GM18867 (cell line): ENCODE measurements at regions not wholly inside any gene's neighbourhood (a gene's known extent, or its start where the extent isn't known, plus 50 kb on each side); places are given as distances from the start of the nearest gene placed in this dataset.
A peak's percentile ranks its signal among the peaks of the same experiment; 100 is the strongest.

Experiments used
- ATAC-seq: cut with Tn5 transposase; IDR thresholded peaks from one replicate; pipeline ENCODE4 v1.9.1; 2021; ENCODE audit warnings: mild to moderate bottlenecking, moderate library complexity; ENCODE audit not compliant: unreplicated experiment

DNA sequence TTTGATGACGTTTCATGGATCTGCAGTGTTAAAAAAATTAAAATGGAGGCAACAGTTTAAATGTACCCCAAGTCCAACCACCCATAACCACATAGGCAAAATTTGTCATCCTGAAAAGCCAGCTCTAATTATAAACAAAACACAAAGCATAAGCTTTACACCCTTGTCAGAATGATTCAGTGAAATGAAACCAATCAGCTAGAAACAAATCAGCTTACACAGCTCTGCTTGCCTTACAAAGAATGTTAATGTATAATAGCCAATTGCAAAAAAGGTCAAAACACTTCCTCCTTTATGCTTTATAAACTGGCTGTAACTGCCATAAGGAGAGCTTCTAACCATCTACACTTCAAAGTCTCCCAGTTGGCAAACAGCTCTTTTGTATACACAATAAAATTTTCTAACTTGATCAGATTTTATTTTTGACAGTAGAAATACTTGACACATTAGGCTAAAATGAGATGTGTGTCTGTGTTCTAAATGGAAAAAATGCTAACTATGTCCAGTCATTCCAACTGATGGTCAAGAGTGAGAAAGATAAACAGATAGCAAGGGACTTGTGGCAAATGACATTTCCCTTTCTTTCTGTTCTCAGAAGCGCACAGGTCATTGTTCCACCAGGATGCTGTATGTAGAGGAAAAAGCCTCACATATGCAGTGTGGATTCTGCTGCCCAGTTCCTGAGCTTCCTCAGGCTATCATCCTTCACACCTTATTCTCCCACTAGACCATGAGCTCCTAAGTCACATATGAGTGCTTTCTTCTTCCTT is 344.3 kb upstream of the ID4 start:
- ATAC-seq = no peak

- ATAC-seq = no peak
These were observed 335.4 kb upstream of the ID4 start for GRCh38 chr6:19501737-19502245.

- ATAC-seq = no peak
These were observed 334.9 kb upstream of the ID4 start for GRCh38 chr6:19502301-19502700.

- ATAC-seq = no peak
These were observed 321.2 kb upstream of the ID4 start for GRCh38 chr6:19515939-19516338.

DNA sequence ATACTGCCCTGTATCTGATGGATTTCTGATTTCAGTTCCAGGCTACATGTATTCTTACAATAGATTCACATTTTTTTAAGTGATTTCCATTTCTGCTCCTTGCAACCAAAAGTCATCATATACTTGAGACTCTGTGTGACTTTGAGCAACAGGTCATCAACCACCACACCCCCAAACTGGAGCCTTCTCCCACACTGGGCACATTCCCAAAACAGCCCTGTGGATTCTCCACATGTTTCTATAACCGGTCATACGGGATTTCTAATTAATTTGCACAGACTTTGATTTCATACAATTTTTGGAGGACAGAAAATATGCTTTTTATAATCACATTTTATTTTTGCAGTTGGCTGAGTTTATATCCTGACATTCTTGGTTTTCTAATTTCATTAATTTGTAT is 317.2 kb upstream of the ID4 start:
- ATAC-seq = no peak

DNA sequence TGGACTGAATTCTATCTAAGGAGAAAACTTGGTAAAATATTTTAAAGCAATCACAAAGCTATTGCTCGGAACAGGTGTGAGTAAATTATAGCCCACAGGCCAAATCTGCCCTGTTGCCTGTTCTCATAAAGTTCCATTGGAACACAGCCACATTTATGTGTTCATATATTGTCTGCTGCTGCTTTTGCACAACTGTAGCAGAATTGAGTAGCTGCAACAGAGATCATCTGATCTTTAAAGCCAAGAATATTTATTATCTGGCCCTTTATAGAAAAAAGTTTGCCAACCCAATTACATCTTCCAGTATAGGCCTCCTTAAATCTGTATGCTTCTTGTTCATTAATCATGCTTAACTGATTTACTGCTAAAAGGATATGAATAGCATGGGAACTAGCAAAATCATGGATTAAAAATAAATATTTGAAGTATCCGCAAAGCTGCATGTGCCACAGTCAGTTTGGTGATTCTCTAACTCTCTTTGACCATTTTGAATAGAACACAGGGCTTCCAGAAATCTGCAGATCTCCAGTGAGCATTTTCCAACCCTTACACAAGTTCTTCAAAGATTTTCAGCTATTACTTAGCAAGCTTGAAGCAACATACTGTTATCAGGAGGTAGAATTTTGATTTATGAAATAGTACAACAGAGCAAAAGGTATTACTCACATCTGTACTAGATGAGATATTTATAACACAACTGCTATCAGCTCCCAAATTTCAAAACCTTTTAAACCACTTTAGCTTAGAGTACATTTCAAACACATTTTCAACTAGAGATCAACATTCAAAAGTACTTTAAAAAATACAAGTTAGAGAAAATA is 312.6 kb upstream of the ID4 start:
- no peak for ATAC-seq

GRCh38 chr6:19525673-19526072 is 311.5 kb upstream of the ID4 start:
- no peak for ATAC-seq

DNA sequence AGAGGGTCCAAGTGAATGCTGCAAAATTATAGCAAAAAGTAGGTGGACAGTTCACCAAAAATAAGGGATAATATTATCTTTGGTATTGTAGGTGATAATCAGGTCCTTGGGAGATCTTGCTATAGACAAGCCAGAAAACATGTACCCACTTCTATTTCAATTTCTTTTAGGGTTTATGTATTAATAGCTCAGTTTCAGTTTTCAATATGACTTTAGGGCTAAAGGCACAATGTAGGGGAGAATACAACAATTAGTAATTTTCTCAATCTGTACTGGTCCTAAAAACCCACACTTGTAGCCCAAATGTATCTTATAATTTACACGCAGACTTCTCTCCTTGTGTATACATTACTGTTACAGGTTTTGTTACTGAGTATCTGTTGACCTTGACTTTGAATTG is 307.0 kb upstream of the ID4 start:
- peak; percentile 79 for ATAC-seq

GRCh38 chr6:19535351-19535750 is 301.8 kb upstream of the ID4 start:
- ATAC-seq = no peak

DNA sequence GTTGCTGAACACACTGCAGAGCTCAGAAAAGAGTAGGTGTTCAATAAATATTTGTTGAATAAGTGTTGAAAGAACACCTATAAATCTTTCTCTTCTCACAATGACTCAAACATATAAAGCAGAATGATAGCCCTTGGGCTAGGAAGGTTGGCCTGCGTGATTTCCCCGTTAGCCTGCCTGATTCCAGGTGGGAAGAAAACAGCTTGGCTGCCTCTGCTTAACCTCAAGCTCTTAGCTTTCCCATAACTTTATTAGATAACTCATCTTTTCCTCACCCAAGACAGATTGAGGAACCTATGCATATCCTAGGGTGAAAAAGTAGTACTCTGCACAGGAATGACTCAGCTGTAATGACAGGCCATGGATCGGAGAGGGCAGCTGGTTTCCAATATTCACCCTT is 300.3 kb upstream of the ID4 start:
- ATAC-seq = no peak

- ATAC-seq = no peak
These were observed 299.1 kb upstream of the ID4 start for GRCh38 chr6:19538096-19538495.

DNA sequence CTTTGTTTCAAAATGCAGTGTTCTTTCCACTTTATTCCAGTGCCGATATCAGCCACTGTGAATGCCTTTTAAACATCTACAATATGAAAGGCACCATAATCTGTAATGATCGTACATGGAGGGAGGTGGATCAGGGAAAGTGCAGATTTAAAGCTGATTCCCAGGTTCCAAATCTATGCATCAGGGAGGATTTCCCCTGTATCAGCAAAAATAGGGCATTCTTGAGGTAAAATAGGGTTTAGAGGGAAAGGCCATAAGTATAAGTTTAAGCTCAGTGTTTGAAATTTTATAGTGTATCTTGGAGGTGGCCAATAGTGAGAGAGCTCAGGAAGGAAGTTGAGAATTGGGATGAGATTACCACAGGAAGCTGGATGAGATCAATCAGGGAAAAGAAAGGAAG is 289.7 kb upstream of the ID4 start:
- ATAC-seq = no peak

- ATAC-seq = no peak
These were observed 288.1 kb upstream of the ID4 start for GRCh38 chr6:19549109-19549508.

- ATAC-seq = no peak
These were observed 286.8 kb upstream of the ID4 start for GRCh38 chr6:19550380-19550779.

GRCh38 chr6:19551611-19552010 is 285.6 kb upstream of the ID4 start:
- ATAC-seq = no peak

DNA sequence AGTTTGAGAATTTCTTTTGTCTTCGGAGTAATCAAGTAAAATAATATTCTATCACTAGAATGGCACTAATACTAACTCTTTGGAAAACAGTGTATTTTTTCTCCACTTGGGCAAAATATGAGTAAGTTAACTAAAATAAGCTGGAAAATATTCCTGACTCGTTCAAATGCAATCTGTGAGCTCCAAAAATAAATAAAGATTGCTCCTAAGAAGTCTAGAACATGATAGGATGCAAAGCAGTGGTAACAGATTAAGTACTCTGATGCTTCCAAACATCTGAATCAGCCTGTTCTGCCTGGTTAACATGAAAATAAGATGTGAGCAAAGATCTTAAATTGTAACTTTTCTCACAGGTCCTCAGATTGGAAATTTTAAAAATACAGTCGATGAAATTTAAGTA is 285.1 kb upstream of the ID4 start:
- no peak for ATAC-seq

- no peak for ATAC-seq
These were observed 284.6 kb upstream of the ID4 start for GRCh38 chr6:19552588-19552987.

GRCh38 chr6:19554356-19555225 is 282.6 kb upstream of the ID4 start:
- ATAC-seq = no peak

GRCh38 chr6:19557191-19557590 is 280.0 kb upstream of the ID4 start:
- no peak for ATAC-seq

DNA sequence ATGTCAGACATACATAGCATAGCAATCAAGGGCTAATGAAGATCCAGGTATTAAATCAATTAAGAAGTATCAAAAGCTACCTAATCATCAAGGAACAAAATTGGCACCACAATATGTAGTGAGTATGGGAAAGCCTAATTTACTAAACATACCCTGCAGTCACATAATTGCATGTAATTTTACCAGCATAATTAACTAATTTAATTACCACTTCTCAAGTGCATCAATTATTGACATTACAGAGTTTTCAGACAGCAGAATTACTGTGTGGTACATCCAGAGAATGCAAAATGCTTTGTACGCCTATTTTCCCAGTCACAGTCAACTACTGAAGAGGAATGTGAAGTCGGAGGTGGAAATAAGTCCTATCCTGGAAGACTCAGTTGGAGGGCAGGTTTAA is 279.0 kb upstream of the ID4 start:
- no peak for ATAC-seq

DNA sequence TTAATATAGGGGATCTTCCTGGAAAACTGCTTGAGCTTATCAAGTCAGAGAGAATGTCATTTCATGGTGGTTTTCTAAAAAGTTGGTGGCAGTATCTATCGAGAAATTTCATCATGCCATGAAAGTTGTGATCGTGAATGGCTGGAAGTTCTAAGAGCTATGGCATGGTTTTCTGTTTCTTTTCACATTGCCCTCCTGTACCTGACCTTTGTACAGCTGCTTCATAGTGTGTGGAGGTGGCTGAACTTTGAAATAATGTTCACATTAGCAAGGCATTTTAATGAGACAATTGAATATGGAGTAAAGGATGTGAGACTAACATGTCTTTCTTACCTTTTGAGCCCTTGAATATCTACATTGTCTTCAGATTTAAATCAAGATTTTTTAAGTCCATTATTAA is 278.2 kb upstream of the ID4 start:
- no peak for ATAC-seq
